Ecto neural progenitor cell (in vitro differentiated cells): ENCODE measurements at regions not wholly inside any gene's neighbourhood (a gene's known extent, or its start where the extent isn't known, plus 50 kb on each side); places are given as distances from the start of the nearest gene placed in this dataset.
"Not testable (repeated sequence)": the region's sequence is repeated elsewhere in the genome, so short reads cannot be mapped to it uniquely, and the experiment has no call there.

Experiments used
- DNase-seq: peaks from one replicate; pipeline ENCODE4 v3.0.0-alpha.2; 2018; ENCODE audit warnings: low spot score

DNA sequence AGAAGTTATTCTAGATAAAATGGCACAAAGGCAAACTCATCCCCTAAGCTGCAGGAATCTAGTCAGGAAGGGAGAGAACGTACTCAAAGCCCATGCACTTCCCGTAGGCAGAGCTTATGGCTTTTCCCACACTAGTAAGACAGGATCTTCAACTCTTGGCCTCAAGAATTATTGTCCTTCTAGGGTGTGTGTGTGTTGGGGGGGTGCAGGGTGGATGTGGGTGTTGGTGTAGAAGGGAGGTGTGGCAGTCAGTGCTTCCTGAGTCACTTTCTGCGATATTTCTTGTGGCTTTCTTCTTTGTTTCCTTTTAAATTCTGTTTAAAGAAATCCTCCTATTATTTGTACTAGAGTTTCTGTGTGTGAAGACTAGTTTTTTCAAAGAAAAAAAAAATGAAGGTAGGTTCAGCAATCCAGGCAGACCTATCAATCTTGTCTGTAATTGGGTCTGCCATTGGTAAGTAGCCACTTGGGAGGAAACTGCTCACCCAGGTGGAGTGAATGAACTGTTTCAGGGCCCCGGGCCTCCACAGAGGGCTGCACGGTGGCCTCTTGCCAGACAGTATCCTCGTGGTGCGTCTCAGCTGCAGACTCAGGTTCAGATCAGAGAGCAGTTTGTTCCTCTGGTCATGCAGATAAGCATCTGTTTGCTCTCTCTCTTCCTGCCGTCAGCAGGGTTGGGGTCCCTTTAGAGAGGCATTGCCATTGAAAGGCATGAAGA is 131.9 kb downstream of the NPR3 start:
- DNase-seq, result no peak

- no peak for DNase-seq
These were observed 132.4 kb downstream of the NPR3 start for GRCh38 chr5:32843531-32843895.

- DNase-seq, result no peak
These were observed 134.1 kb downstream of the NPR3 start for GRCh38 chr5:32845171-32845570.

DNA sequence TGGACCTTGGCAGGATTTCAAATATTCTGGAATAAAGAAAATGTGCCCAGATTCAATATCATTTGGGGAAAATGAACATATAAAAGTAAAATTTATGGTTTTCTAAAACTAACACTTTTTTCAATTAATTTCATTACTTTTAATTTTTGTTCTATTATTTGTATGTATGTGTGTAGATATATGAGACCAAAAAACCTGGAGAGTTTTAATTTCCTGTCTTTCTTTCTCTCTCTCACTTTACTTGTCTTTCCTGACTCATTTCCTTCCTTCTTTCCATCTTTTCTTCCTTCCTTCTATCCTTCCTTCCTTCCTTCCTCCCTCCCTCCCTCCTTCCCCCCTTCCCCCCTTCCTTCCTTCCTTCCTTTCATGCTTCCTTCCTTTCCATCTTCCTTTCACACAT is 137.0 kb downstream of the NPR3 start:
- DNase-seq, result no peak

GRCh38 chr5:32848681-32849080 is 137.6 kb downstream of the NPR3 start:
- DNase-seq, result no peak

- no peak for DNase-seq
These were observed 139.8 kb downstream of the NPR3 start for GRCh38 chr5:32850817-32851496.

- no peak for DNase-seq
These were observed 140.5 kb downstream of the NPR3 start for GRCh38 chr5:32851559-32852173.

DNA sequence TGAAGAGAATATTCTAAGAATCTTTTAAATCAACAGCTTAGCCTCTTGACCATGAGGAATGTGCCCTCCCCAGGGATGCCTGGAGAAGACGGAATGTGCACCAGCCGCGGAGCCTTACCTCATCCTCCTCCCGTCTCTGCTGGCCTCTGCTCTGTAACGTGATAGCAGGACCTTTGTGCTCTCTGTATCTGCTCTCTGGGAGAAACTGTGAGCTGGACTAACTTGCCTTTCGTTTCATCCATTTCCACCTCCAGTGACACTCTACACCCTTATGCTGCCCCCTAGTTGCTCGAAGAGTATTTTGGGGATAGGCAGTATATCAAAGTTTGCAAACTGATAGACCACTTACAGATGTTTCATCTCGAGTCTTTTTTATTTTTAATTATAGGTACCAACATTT is 141.4 kb downstream of the NPR3 start:
- DNase-seq, result peak; percentile 76

- no peak for DNase-seq
These were observed 141.9 kb downstream of the NPR3 start for GRCh38 chr5:32852976-32853375.

DNA sequence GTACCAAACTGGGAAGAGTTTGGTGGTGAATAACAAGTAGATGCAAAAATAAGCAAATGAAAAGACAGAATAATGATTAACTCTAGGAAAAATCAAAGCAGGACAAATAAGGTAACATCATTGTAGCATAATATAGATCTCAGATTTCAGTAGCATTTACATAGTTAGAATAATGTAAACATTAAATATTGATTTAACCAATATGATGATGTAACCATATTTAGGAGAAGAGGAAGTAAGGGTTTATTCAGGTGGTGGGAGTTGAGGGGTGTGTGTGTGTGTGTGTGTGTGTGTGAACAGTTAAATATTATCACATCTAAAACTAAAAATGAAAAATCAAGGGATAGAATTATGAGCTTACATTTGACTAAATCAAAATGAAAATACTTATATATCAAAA is 143.4 kb downstream of the NPR3 start:
- no peak for DNase-seq

DNA sequence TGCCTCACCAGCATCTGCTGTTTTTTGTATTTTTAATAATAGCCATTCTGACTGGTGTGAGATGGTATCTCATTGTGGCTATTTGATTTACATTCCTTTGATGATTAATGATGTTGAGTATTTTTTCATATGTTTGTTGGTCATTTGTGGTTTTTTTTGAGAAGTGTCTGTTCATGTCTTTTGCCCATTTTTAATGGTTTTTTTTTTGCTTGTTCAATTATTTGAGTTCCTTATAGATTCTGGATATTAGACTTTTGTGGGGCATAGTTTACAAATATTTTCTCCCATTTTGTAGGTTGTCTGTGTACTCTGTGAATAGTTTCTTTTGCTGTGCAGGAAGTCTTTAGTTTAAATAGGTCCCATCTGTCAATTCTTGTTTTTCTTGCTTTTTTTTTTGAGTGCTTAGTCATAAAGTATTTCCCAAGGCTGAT is 148.1 kb downstream of the NPR3 start:
- no peak for DNase-seq

DNA sequence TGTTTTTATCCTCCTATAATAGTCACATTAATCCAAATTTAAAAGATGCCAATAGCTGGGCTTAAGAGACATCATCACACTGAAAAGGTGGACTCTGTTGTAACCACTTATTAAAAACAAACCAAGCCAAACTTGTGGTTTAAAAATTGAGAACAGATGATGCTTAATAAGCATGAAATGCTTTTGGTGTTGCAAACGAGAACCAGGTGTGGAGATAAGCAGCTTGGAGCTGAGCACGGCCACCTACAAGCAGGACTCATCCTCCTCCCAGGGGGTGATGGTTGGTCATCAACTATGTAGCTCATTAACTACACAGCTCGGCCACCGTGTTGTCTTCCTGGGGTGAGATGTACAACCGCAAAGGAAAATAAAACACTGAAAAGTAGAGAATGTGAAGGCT is 154.4 kb downstream of the NPR3 start:
- DNase-seq, result no peak

DNA sequence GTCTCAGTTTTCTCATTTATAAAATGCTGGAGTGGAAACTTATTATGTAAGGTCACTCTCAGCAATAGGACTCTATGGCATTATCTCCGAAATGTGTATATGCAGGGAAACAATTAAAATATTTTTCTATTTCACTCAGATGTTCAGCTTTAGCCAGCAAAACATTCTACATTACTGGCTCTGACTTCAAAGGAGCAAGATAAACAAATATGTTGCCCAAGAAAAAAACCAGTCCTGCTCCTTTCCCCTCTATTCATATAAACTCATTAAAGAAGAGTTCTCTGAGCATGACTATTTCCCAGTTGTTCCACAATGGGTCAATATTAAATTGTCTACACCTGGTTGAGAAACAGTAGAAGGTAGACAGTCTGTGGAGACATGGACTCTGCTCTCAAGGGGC is 155.0 kb downstream of the NPR3 start:
- no peak for DNase-seq

- no peak for DNase-seq
These were observed 158.1 kb downstream of the NPR3 start for GRCh38 chr5:32869216-32869615.

DNA sequence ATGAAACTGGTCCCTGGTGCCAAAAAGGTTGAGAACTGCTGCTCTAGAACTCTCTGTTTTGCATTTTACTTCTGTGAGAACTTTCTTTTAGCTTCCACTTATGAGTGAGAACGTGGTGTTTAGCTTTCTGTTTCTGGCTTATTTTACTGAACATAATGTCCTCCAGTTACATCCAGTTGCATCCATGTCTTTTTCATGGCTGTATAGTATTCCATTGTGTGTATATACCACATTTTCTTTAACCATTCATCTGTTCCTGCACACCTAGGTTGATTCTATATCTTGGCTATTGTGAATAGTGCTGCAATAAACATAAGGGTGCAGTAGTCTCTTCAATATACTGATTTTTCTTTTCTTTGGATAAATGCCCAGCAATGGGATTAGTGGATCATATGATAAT is 165.7 kb downstream of the NPR3 start:
- no peak for DNase-seq

DNA sequence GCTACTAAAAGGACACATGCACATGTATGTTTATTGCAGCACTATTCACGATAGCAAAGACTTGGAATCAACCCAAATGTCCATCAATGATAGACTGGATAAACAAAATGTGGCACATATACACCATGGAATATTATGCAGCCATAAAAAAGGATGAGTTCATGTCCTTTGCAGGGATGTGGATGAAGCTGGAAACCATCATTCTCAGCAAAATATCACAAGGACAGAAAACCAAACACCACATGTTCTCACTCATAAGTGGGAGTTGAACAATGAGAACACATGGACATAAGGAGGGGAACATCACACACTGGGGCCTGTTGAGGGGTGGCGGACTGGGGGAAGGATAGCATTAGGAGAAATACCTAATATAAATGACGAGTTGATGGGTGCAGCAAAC is 168.2 kb downstream of the NPR3 start:
- not testable (repeated sequence) for DNase-seq

- DNase-seq, result no peak
These were observed 169.7 kb downstream of the NPR3 start for GRCh38 chr5:32880796-32881195.

GRCh38 chr5:32887390-32887789 is 176.3 kb downstream of the NPR3 start:
- no peak for DNase-seq

- DNase-seq, result no peak
These were observed 178.0 kb downstream of the NPR3 start for GRCh38 chr5:32889078-32889477.

GRCh38 chr5:32903613-32904012 is 192.5 kb downstream of the NPR3 start:
- no peak for DNase-seq

DNA sequence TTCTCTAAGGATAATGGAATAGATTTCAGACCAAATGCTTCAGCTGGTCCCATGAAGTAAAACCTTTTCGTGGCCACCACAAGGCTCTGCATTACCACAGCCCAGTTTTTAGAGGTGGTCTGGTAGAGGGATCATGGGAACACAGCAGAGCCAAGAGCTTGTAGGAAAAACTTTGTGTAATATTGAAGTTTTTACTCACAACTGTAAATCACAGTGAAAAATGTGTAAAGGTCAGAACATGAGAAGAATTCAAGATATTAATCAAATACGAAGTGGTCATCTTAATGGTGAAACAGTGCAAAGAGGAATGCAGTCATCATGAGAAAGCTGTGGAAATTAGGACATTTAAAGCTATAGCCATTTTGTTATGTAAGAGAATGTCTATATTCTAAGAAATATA is 197.5 kb downstream of the NPR3 start:
- DNase-seq, result no peak

- no peak for DNase-seq
These were observed 198.1 kb downstream of the NPR3 start for GRCh38 chr5:32909207-32909606.

DNA sequence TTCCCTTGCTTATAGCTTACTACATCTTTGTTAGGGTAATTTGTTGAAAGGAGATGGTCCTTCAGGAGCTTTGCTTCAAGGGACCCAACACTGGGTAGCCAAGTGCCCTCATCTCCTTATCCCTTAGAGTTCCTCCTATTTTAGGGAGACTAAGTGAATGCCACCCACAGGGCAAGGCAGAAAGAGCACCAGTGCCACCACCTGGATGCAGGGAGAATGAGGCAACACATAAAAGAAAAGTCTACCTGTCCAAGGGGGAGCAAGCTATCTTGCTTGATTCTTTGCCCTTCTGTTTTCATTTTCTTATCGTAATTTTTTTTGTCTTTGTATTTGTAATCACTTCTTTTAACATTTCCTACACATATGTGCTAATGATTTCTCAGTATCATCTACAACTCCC is 205.5 kb downstream of the NPR3 start:
- no peak for DNase-seq

DNA sequence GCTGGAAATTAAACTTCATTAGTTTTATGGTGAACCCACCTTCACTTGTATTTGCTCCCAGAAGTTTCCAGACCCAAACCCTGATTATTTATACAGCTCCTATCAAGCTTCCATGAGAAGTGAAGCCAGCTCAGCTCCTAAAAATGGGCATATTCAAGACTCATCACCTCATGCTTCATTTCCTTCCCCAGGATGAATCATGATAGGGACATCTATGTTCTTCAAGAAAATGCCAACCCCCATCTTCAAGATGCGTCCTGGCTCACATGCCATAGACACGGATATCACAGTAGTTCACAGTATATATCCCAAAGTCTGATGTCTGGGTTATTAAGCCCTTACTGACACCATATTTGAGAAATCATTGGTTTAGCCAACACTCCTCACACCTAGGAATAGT is 217.6 kb downstream of the NPR3 start:
- DNase-seq, result no peak
